Osteocyte (in vitro differentiated cells): ENCODE measurements at regions not wholly inside any gene's neighbourhood (a gene's known extent, or its start where the extent isn't known, plus 50 kb on each side); places are given as distances from the start of the nearest gene placed in this dataset.
A peak's percentile ranks its signal among the peaks of the same experiment; 100 is the strongest.

Experiments
- DNase-seq: peaks from one replicate; pipeline ENCODE4 v3.0.0; 2021; ENCODE audit warnings: mixed read lengths; ENCODE audit not compliant: unreplicated experiment; ENCODE audit errors: extremely low spot score
- H3K27ac Mint-ChIP-seq: one replicate; pipeline ENCODE4 v1.8.0; 2021; ENCODE audit warnings: mild to moderate bottlenecking, mixed read lengths; ENCODE audit not compliant: unreplicated experiment
- H3K27me3 Mint-ChIP-seq: one replicate; pipeline ENCODE4 v1.8.0; 2021; ENCODE audit warnings: mixed read lengths; ENCODE audit not compliant: unreplicated experiment
- H3K36me3 Mint-ChIP-seq: one replicate; pipeline ENCODE4 v1.8.0; 2021; ENCODE audit warnings: mixed read lengths; ENCODE audit not compliant: unreplicated experiment
- H3K4me1 Mint-ChIP-seq: one replicate; pipeline ENCODE4 v1.8.0; 2021; ENCODE audit warnings: mixed read lengths; ENCODE audit not compliant: unreplicated experiment
- H3K4me3 Mint-ChIP-seq: one replicate; pipeline ENCODE4 v1.8.0; 2021; ENCODE audit warnings: mild to moderate bottlenecking, moderate library complexity, mixed read lengths; ENCODE audit not compliant: unreplicated experiment
- H3K9me3 Mint-ChIP-seq: one replicate; pipeline ENCODE4 v1.8.0; 2021; ENCODE audit warnings: mixed read lengths; ENCODE audit not compliant: unreplicated experiment
- TF ChIP-seq, protein P1 (sequence below): fragments of 200-600 bp; sonication (generic); IDR thresholded peaks from 2 replicates; pipeline ENCODE4 v1.5.0; 2021; ENCODE audit warnings: antibody characterized with exemption, mild to moderate bottlenecking, moderate library complexity

- no peaks in the 10 kb centered on the region for H3K36me3 Mint-ChIP-seq
- H3K27me3 Mint-ChIP-seq, result peaks cover 13% of the 10 kb centered on the region
- DNase-seq, result peak; percentile 15
- TF ChIP-seq, protein P1, sequence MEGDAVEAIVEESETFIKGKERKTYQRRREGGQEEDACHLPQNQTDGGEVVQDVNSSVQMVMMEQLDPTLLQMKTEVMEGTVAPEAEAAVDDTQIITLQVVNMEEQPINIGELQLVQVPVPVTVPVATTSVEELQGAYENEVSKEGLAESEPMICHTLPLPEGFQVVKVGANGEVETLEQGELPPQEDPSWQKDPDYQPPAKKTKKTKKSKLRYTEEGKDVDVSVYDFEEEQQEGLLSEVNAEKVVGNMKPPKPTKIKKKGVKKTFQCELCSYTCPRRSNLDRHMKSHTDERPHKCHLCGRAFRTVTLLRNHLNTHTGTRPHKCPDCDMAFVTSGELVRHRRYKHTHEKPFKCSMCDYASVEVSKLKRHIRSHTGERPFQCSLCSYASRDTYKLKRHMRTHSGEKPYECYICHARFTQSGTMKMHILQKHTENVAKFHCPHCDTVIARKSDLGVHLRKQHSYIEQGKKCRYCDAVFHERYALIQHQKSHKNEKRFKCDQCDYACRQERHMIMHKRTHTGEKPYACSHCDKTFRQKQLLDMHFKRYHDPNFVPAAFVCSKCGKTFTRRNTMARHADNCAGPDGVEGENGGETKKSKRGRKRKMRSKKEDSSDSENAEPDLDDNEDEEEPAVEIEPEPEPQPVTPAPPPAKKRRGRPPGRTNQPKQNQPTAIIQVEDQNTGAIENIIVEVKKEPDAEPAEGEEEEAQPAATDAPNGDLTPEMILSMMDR, result no peak
- H3K4me3 Mint-ChIP-seq, result no peak overlapping the region
- no peak overlapping the region for H3K27ac Mint-ChIP-seq
- no peaks in the 10 kb centered on the region for H3K4me1 Mint-ChIP-seq
- no peaks in the 10 kb centered on the region for H3K9me3 Mint-ChIP-seq
Measured at GRCh38 chr2:134782107-134782506, 56.3 kb upstream of the ACMSD start.

- DNase-seq, result no peak
- Mint-ChIP-seq H3K27me3 (peaks cover 13% of the 10 kb centered on the region), H3K4me1 (no peaks in the 10 kb centered on the region), H3K36me3 (no peaks in the 10 kb centered on the region), H3K27ac (no peak overlapping the region), H3K4me3 (no peak overlapping the region), H3K9me3 (no peaks in the 10 kb centered on the region)
- TF ChIP-seq, protein P1, result peak; percentile 59
Measured at GRCh38 chr2:134782792-134783191, 55.6 kb upstream of the ACMSD start.

GRCh38 chr2:134783912-134784311, 54.5 kb upstream of the ACMSD start:
- peaks cover 13% of the 10 kb centered on the region for H3K27me3 Mint-ChIP-seq
- no peaks in the 10 kb centered on the region for H3K9me3 Mint-ChIP-seq
- H3K36me3 Mint-ChIP-seq, result no peaks in the 10 kb centered on the region
- DNase-seq, result peak; percentile 8
- TF ChIP-seq, protein P1, result no peak
- no peaks in the 10 kb centered on the region for H3K4me1 Mint-ChIP-seq
- no peak overlapping the region for H3K4me3 Mint-ChIP-seq
- H3K27ac Mint-ChIP-seq, result no peak overlapping the region

DNA sequence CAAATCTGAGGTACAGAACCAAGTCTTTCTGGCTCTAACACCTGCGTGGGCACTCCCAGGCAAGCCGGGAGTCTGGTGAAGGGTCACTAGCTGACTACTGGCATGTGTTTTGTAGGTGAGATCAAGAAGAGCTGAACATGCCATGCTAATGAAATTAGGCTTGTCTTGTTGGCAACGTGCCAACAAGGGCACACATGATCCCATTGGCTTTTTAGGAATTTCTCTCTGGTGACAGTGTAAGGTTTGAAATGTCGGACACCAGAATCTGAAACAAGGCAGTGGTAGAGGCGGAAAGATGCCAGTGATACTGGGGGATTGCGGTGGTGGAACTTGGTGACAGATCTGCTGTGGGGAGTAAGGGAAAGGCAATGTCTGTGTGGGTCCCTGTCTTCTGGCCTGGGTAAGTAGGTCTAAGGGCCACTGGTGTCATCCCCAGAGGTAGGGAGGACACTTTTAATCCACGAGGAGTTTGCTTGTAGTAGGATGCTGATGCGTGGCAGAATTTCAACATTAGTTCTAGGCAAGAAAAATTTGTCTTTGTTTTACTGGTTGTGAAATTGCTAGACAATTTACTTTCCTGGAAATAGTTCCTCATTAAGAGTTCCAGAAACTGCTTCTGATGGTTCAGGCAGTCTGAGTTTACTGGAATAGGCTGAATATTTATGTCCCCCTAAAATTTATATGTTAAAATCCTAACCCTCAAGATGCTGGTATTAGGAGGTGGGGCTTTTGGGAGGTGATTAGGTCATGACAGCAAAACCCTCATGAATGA, 52.6 kb upstream of the ACMSD start:
- H3K36me3 Mint-ChIP-seq, result no peaks in the 10 kb centered on the region
- H3K4me3 Mint-ChIP-seq, result no peak overlapping the region
- no peaks in the 10 kb centered on the region for H3K4me1 Mint-ChIP-seq
- no peak overlapping the region for H3K27ac Mint-ChIP-seq
- no peaks in the 10 kb centered on the region for H3K9me3 Mint-ChIP-seq
- DNase-seq, result peak; percentile 74
- H3K27me3 Mint-ChIP-seq, result peaks cover 10% of the 10 kb centered on the region
- TF ChIP-seq, protein P1, result no peak

DNA sequence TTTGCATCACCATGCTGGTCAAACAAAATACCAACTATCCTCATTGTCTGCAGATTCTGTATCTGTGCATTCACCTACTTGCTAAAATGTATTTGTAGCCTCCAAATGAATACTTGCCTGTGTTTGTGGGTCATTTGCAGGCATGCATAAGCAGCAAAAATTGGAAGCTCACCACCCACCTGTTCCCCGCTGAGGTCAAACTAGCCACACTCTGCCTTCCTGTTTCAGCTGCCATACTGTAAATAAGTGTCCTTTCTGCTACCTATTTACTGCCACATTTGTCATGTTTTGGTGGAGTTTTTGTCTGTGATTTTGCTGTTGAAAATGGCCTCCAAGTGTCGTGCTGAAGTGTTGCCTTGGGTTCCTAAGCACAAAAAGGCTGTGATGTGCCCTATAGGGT, 50.0 kb upstream of the ACMSD start:
- peaks cover 3% of the 10 kb centered on the region for H3K27me3 Mint-ChIP-seq
- no peaks in the 10 kb centered on the region for H3K36me3 Mint-ChIP-seq
- TF ChIP-seq, protein P1, result no peak
- no peak overlapping the region for H3K27ac Mint-ChIP-seq
- peak; percentile 7 for DNase-seq
- no peak overlapping the region for H3K4me3 Mint-ChIP-seq
- H3K9me3 Mint-ChIP-seq, result no peaks in the 10 kb centered on the region
- no peaks in the 10 kb centered on the region for H3K4me1 Mint-ChIP-seq
